ENCODE measurements at regions not wholly inside any gene's neighbourhood (a gene's known extent, or its start where the extent isn't known, plus 50 kb on each side); places are given as distances from the start of the nearest gene placed in this dataset.
"Not testable (repeated sequence)": the region's sequence is repeated elsewhere in the genome, so short reads cannot be mapped to it uniquely, and the experiment has no call there.

DNA sequence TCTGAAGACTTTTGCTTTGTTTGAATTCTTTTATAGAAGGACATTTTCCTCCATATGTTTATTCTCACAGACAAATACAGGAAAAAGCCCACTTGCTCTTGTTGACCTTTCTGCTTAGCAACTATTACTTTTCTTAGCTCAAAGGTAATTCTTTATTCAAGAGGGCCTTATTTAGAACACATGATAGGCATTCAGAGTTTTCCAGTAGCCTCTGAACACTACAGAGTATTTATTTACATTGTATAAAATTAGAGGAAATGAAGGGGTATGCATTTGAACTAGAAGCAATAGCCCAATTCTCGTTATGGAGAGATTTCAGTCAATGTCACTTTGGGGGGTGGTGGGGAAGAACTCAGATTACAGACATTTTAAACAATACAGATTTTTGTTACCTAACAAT lies 581.7 kb downstream of the KCNJ2 start:
- H3K4me3 Mint-ChIP-seq = no peak overlapping the region
- no peak overlapping the region for H3K27ac Mint-ChIP-seq
- H3K9me3 Mint-ChIP-seq (ENCODE audit: insufficient read depth) = no peaks in the 10 kb centered on the region
- H3K36me3 ChIP-seq (replicated peaks in 1 of 2; ENCODE audit: control extremely low read depth in 1 of 2, control insufficient read depth in 1 of 2, extremely low read depth in 1 of 2, insufficient read depth in 2 of 2, low read length in 1 of 2) = no peaks in the 10 kb centered on the region
- no peaks in the 10 kb centered on the region for H3K27me3 ChIP-seq (replicated peaks in 1 of 4; ENCODE audit: control extremely low read depth in 1 of 4, control insufficient read depth in 3 of 4, insufficient read depth in 4 of 4, low read length in 3 of 4)
- H3K27me3 Mint-ChIP-seq = no peaks in the 10 kb centered on the region
- TF ChIP-seq EZH2 (IDR thresholded peaks at IDR 0.05; ENCODE audit: borderline replicate concordance, insufficient read depth, low read depth, low read length, poor library complexity, severe bottlenecking) = no peak
- TF ChIP-seq, protein P1, sequence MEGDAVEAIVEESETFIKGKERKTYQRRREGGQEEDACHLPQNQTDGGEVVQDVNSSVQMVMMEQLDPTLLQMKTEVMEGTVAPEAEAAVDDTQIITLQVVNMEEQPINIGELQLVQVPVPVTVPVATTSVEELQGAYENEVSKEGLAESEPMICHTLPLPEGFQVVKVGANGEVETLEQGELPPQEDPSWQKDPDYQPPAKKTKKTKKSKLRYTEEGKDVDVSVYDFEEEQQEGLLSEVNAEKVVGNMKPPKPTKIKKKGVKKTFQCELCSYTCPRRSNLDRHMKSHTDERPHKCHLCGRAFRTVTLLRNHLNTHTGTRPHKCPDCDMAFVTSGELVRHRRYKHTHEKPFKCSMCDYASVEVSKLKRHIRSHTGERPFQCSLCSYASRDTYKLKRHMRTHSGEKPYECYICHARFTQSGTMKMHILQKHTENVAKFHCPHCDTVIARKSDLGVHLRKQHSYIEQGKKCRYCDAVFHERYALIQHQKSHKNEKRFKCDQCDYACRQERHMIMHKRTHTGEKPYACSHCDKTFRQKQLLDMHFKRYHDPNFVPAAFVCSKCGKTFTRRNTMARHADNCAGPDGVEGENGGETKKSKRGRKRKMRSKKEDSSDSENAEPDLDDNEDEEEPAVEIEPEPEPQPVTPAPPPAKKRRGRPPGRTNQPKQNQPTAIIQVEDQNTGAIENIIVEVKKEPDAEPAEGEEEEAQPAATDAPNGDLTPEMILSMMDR (IDR thresholded peaks at IDR 0.05) = no peak
- H3K4me3 ChIP-seq (ENCODE audit: control extremely low read depth in 1 of 5, extremely low read depth in 1 of 5, insufficient read depth in 1 of 5, low read depth in 2 of 5, low read length in 4 of 5) = no peak overlapping the region
- no peaks in the 10 kb centered on the region for H3K4me1 Mint-ChIP-seq
- no peak for DNase-seq
- WGBS (ENCODE audit: insufficient coverage) = no CpG with 5 or more reads among the region's 1 CpG
- CTCF ChIA-PET = no interaction called here
- H3K4me2 ChIP-seq (replicated peaks; ENCODE audit: low read depth, low read length, poor library complexity, severe bottlenecking) = no peak overlapping the region
- no peak for ATAC-seq (ENCODE audit: low read depth)
- POLR2A ChIA-PET = no interaction called here
- no peaks in the 10 kb centered on the region for H3K4me1 ChIP-seq (ENCODE audit: control insufficient read depth in 2 of 2, insufficient read depth in 2 of 2, low read length in 2 of 2)
- H4K20me1 ChIP-seq (ENCODE audit: control insufficient read depth, insufficient read depth, low read length, poor library complexity, severe bottlenecking) = no peaks in the 10 kb centered on the region
- H3K9ac ChIP-seq (ENCODE audit: low read length) = no peak overlapping the region
- no peaks in the 10 kb centered on the region for H3K79me2 ChIP-seq (ENCODE audit: control insufficient read depth, insufficient read depth, low read length)
- H2AFZ ChIP-seq (ENCODE audit: insufficient read depth, low read depth, low read length, poor library complexity, severe bottlenecking) = no peak overlapping the region
- H3K9me3 ChIP-seq (ENCODE audit: control extremely low read depth in 1 of 3, control insufficient read depth in 2 of 3, insufficient read depth in 1 of 3, low read length in 2 of 3) = peaks cover 0 to 4% (median 0%) of the 10 kb centered on the region in 3 donors
- intact Hi-C loops (cut with micrococcal nuclease) = no loop called here
- H3K27ac ChIP-seq (ENCODE audit: low read length in 2 of 2) = no peak overlapping the region

DNA sequence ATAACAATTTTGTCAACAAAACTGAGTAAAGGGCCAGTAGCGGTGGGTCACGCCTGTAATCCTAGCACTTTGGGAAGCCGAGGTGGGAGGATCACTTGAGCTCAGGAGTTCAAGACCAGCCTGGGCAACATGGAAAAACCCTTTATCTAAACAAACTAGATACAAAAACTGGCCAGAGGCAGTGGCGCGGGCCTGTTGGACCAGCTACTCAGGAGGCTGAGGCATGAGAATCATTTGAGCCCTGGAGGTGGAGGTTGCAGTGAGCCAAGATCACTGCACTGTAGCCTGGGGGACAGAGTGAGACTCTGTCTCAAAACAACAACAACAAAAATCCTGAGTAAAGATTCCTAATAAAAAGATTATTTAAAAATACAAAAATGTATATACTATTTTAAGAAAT lies 583.1 kb downstream of the KCNJ2 start:
- ATAC-seq (ENCODE audit: low read depth); H3K27ac Mint-ChIP-seq; H4K20me1 ChIP-seq (ENCODE audit: control insufficient read depth, insufficient read depth, low read length, poor library complexity, severe bottlenecking); H3K4me1 Mint-ChIP-seq; intact Hi-C loops (cut with micrococcal nuclease); H2AFZ ChIP-seq (ENCODE audit: insufficient read depth, low read depth, low read length, poor library complexity, severe bottlenecking); POLR2A ChIA-PET; H3K4me3 Mint-ChIP-seq; H3K4me1 ChIP-seq (ENCODE audit: control insufficient read depth in 2 of 2, insufficient read depth in 2 of 2, low read length in 2 of 2); DNase-seq; H3K4me3 ChIP-seq (ENCODE audit: control extremely low read depth in 1 of 5, extremely low read depth in 1 of 5, insufficient read depth in 1 of 5, low read depth in 2 of 5, low read length in 4 of 5); H3K27me3 Mint-ChIP-seq; H3K9me3 Mint-ChIP-seq (ENCODE audit: insufficient read depth); H3K9me3 ChIP-seq (ENCODE audit: control extremely low read depth in 1 of 3, control insufficient read depth in 2 of 3, insufficient read depth in 1 of 3, low read length in 2 of 3); H3K79me2 ChIP-seq (ENCODE audit: control insufficient read depth, insufficient read depth, low read length); H3K4me2 ChIP-seq (replicated peaks; ENCODE audit: low read depth, low read length, poor library complexity, severe bottlenecking); H3K27me3 ChIP-seq (replicated peaks in 1 of 4; ENCODE audit: control extremely low read depth in 1 of 4, control insufficient read depth in 3 of 4, insufficient read depth in 4 of 4, low read length in 3 of 4); H3K9ac ChIP-seq (ENCODE audit: low read length); H3K27ac ChIP-seq (ENCODE audit: low read length in 2 of 2); CTCF ChIA-PET; H3K36me3 ChIP-seq (replicated peaks in 1 of 2; ENCODE audit: control extremely low read depth in 1 of 2, control insufficient read depth in 1 of 2, extremely low read depth in 1 of 2, insufficient read depth in 2 of 2, low read length in 1 of 2): not testable (repeated sequence)
- 94% methylated on average over 3 of the region's 5 CpGs for WGBS (ENCODE audit: insufficient coverage)

Measured in B cell (primary cell).